Ammon's horn (tissue), 1 donor: ENCODE measurements at regions not wholly inside any gene's neighbourhood (a gene's known extent, or its start where the extent isn't known, plus 50 kb on each side); places are given as distances from the start of the nearest gene placed in this dataset.

Source experiments
- DNase-seq: peaks from one replicate; pipeline ENCODE4 v3.0.0-alpha.2; 2016; ENCODE audit warnings: low spot score

DNA sequence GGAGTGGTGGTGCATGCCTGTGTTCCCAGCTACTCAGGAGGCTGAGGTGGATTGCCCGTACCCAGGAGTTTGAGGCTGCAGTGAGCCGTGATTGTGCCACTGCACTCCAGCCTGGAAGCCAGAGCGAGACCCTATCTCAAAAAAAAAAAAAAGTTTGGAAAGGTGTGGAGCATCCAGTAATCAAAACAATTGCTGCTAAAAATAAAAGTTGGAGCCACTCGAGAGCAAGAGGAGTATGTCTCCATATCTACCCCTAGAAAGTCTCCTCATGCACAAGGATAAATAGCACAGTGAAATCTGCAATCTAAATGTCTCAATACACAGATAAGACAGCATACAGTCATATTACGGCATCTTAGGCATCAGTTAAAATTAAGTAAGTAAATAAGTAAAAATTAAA is 81.5 kb upstream of the NEBL start:
- no peak for DNase-seq

DNA sequence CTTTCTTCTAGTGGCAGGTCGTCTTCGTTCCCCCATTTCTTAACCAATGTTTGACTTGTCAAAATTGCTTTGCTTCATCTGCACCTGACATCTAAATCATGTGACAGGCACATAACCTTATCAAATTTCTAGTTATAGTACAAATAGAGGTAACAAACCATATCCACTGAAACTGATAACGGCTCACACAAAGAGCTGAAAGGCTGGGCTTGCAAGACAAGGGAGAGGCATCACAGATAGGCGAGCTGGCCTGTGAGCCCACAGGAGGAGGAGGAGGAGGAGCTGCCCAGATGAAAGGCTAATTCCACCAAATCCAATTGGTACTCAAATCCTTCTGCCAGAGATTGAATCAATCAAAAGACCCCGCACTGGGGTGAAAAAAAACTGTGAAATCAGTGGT is 80.2 kb upstream of the NEBL start:
- DNase-seq: no peak

DNA sequence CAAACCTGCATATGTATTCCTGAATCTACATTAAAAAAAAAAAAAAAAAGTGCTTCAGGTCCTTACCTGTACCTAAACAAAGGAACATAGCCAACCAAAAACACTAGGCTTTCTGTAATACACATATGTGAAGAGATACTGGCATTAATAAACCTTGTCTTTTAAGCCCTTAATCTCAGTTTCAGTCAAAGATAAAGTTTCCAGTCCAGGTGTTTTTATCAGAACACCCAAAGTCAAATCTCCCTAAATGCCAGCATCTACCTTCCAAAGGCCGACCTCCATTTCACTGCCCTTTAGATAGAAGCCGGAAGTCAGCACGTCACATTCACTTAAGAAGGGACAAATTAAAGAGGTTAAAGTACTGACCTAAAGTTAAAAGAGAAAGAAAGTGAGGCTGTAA is 79.8 kb upstream of the NEBL start:
- DNase-seq: no peak

DNA sequence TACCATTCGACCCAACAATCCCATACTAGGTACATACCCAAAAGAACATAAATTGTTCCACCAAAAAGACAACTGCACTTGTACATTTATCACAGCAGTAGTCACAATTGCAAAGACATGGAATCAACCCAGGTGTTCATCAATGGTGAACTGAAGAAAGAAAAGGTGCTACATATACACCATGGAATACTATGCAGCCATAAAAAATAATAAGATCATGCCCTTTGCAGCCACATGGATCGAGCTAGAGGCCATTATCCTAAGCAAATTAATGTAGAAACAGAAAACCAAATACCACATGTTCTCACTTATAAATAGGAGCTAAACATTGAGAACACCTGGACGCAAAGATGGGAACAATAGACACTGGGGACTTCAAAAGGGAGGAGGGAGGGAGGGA is 79.3 kb upstream of the NEBL start:
- no peak for DNase-seq

DNA sequence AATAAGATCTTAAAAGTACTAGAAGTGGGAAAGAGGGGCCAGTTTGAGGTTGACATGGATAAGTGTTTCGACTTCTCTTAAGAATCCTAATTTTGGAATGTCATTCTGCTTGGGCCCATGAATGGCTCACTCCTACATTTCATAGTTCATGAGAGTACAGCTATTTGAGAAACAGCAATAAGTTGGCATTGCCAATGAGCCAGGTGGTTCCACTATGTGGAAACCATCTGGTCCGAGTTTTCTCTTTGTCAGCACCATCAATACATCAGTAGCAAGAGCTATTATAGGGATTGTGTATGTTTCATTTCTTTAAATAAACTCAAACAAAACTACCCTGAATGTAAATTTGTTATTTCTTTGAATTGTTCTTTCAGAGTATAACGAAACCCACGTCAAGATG is 78.1 kb upstream of the NEBL start:
- DNase-seq: peak; percentile 51

DNA sequence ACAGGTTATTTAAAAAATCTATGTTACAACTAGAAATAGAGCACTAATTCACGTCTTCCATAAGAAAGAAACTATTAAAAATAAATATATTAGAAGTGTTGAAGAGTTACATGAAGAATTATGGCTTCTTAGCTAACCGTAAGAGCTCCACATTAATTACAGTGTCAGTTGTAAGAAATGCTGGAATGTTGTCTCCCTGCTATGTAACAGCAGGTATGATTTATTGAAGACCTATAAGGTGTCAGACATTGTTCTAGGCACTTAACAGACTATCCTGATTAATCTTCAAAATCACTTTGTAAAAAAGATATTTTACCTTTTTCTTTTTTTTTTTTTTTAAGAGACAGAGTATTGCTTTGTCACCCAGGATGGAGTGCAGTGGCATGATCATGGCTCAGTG is 75.8 kb upstream of the NEBL start:
- no peak for DNase-seq

DNA sequence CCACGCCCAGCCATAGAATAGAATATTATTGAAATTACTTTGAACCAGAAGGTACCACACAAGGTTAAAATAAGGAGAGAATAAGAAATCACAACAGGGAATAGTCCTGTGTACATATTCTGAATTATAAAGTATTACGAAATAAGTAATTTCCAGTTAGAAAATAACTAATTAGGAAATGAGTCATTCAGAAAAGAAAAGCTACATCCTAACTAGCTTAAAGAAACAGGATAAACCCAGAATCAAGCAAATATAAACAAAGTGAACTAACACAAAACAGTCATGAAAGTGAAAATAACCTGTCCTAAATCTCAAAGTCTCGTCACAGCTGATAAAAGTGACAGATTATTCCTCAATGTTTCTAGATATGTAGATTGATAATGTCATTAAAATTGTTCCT is 74.8 kb upstream of the NEBL start:
- no peak for DNase-seq

DNA sequence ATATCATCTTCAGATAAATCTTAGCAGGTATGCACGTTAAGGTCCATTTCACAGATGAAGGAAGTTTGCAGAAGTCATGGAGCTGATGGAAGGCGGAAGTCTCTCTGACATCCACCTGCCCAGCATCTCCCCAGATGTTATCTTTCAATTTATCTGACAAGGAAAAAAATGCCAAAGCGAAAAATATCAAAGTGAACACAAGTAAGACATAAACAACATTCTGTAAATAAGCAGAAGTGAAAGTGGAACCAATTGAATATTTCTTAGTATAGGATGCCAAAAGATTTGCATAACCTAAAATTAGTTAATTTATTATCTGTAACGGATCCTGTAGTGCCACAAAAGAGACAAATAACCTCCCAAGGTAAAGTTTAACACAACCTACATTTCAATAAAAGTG is 73.6 kb upstream of the NEBL start:
- no peak for DNase-seq

DNA sequence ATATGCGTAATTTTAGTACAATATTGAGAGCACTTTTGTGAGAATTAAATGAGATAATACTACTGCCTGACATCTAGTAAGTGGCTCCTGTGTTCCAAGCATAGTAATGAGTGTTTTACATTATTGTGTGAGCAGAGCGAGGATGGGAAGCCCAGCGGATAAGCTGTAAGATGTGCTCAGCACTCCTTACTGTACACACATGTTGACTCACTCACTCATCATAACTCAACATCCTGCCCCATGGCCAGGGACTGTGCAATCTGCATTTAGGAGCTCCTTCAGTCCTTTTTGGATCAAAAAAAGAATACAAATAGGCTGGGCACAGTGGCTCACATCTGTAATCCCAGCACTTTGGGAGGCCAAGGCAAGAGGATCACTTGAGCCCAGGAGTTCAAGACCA is 72.9 kb upstream of the NEBL start:
- DNase-seq: no peak

DNA sequence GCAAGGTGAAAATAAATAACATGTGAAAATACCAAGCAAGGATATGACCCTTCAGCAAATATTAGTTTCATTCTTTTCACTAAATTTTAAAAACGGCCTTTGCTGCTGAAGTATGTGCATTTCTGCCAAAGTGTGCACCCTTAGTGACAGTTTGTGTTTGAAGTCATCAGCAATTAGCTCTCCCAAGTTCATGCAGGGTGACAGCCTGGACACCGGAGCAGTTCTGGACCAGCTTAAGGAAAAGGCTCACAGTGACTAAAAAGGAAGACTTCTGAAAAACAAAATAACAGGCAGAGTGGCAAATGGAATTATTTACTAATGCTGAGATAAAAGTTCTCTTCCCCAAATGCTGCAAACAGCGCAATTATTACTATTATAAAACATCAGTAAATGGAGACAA is 69.3 kb upstream of the NEBL start:
- no peak for DNase-seq

DNA sequence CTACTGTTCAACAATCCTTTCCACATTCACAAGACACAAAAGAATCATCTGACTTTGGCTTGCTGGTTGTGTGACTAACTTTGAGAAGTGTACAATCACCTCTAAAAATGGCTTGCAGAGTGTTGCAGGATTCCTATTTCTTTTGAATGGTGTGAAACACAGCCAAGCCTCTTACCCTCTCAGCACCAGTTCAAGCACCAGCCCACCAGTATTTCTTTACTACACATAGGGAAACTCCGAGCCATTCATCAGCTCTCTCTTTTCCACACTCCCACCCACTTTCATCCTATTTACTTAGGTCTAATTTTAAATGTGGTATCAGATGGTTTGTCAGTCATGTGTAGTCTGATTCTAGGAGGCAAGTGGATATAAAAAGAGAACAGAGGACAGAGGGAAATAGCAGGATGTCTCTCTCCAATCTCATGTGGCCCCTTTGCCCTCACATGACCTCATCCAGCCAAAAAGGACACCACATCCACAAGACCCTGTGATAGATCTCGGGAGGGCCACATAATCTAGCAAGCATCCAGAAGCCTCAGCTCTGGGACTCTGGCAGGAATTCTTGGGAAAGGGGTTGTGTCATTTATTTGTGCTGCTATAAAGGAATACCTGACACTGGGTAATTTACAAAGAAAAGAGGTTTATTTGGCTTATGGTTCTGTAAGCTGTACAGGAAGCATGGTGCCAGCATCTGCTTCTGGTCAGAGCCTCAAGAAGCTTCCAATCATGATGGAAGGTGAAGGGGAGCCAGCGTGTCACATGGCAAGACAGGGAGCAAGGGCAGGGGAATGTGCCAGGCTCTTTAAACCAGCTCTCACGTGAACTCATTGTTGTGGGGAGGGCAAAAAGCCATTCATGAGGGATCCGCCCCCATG is 66.8 kb upstream of the NEBL start:
- DNase-seq: no peak

DNA sequence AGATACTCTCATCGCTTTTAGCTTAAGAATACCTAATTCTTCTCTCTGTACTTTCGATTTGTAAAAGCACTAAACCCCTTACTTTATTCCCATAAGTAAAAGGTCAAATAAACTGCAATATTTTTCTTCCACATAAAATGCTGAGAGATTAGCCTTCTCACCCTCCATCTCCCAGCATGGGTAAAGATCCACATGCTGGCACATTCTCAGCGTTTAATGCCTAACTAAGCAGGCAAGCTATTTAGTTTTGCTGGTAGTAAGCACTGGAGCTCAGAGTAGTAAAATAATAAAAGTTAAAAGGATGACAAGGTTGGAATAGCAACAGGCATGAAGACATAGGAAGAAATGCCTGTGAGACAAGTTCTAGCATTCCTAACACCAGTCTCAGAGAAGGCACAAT is 65.9 kb upstream of the NEBL start:
- no peak for DNase-seq

DNA sequence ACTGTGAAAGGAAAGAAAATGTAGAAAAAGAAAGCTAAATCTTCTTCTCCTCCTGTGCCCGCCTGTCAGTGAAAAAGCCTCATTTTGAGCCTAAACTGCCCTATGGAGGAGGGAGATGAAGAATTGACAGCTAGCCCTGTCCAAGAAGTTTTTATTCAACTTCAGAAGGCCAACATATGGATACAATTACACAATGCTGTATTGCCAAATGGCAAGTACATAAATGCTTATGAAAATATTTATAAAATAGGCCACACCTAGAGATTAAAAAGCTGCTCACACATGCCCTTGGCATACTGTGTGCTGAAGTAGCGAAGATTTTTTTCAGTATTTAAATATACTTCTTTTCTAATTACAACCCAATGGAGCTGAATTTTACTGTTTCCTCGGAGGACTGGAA is 65.1 kb upstream of the NEBL start:
- DNase-seq: no peak

DNA sequence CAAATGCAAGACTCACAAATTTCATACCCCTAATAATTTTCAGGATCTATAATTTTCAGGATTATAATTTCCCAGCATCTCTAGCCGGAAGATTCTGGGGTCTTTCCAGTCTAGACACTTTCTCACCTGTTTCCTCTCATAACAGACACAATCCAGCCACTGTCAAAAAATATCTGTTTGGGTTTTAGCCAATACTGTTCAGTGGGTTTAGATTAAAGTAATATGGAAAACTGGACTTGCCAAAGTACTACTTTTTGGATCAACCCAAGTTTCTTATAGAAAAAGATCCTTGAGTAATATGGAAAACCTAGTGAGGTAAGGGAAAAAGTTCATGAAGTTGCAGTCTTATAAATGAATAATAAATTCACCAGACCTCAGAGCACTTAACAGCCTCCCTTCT is 62.1 kb upstream of the NEBL start:
- no peak for DNase-seq

DNA sequence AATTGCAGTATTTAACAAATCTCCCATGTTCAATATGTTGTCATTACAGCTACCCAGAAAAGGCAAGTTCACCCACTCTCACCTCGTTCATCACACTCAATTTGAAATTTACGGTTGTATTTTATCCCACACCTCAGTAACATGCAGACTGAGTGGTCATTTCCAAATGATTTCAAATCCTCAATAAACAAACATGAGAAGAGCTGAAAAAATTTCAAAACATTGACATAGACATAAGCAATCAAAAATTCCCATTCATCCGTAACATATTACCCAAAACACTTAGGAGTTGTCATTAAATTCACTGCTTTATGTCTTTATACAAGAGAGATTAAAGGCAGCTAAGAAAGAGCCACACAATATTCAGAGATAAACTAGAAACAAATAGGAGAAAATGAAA is 61.7 kb upstream of the NEBL start:
- no peak for DNase-seq

DNA sequence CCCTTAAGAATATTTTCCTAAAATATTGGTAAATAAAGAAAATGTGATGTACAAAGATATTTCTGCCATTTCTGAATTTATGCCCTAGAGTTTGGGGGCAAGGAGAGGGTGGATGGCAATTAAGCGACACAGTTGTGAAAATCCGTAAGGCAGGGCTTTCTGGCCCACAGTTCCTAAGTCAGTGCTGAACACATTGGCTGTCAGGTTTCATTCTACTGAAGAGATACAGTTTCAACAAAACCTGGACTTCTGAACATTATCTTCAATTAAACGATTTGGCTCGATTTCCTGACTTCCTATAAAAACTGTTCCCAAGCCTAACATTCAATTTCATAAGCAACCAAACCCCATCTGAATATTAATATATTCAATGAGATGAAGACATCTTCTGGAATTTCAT is 61.1 kb upstream of the NEBL start:
- no peak for DNase-seq

DNA sequence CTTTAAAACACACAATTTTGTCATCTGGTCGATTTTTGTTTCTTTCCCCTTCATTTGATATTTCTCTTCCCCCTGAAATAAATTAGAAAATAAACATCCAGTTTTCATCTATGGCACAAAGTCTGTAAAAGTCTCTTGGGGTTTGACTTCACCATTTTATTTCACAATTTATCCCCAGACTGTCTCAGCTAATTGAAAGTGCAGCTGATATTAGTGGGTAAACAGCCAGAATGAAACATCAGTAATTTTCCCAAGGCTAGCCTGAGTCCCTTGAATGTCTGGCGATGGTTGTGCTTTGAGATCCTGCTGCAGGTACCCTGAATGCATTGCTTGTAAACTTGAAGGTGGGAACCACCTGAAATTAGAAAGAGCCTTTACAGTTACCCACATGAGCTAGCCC is 60.6 kb upstream of the NEBL start:
- DNase-seq: no peak

DNA sequence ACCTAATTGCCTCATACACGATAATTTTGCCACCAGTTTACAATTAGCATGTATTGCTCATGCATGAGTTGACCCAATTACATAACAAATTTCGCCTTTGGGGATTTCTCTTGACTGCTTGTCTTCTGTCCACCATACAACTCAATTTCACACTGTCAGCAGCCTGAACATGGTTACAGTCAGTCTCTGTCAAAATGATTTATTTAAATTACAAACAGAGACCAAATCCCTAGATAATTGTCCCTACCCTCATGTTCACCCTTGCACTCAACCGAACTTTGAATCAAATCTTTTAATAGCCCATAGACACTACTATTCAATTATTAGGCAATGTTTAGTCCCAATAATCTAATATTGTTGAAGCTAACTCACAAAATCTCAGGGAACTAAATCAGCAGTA is 59.7 kb upstream of the NEBL start:
- no peak for DNase-seq

DNA sequence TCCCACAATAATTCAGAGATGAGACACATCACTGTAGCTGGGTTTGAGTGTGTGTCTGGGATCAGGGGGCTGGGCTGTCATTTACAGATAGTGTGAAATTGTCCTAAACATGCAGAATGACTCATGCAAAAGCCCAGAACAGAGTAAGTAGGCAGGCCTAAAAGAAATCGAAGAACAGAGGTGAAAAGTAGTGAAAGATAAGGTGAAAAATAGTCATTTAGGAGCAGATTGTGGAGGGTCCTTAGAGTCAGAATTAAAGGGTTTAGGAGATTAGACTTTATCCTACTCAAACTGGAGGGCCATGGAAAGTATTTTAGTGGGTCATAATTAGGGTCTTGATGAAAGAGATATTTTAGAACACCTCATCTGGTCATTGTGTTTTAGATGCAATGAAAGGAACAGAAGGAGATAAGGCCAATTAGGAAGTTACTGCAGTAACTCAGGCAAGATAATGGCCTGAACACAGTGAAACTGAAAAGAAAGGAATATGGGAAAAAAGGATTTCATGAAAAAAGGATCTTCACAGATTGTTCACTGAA is 58.3 kb upstream of the NEBL start:
- DNase-seq: no peak

DNA sequence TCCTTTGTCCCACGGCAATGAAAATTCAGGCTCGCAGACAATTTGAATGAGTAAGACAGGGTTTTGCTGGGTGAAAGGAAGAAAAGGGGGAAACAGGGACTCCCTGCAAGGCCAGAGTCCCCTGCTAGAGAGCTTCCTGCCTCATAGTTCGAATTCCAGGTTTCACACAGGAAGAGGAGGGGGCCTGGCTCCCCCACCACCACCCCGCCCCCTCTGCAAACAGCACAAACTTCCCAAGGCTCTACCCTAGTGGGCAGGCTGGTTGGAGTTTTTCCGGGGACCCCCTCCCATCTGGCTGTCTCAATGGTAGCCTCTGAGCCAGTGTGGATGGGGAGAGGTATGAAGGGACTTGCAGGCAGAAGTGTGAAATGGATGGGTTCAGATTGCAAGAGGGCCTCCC is 57.4 kb upstream of the NEBL start:
- DNase-seq: no peak

DNA sequence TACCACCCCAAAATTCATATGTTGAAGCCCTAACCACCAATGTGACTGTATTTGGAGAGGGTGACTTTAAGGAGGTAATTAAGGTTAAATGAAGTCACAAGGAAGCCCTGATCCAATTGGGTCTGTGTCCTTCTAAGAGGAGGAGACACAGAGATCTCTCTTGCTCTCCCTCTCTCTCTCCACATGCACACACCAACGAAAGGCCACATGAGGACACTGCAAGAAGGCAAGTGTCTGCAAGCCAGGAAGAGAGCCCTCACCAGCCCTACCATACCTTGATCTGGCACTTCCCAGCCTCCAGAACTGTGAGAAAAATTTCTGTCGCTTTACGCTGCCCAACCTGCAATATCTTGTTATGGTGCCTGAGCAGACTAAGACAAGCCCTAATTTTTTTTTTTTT is 56.0 kb upstream of the NEBL start:
- DNase-seq: no peak

DNA sequence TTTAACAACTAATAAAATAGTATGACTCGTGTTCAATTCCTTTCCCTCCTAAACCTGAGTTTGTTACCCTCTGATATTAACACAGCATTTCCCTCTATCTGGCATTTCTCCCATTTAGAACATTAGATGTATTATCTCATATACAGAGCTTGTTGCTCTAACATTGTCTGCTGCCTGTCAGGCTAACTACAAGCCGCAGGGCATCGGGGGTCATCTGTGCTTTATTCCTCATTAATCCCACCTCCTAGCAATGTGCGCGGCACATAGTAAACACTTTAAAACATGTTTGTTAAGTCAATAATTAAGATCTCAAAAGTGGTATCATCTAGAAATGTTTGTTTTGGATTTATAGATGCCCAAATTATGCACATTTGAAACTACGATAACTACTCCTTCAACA is 52.9 kb upstream of the NEBL start:
- no peak for DNase-seq

DNA sequence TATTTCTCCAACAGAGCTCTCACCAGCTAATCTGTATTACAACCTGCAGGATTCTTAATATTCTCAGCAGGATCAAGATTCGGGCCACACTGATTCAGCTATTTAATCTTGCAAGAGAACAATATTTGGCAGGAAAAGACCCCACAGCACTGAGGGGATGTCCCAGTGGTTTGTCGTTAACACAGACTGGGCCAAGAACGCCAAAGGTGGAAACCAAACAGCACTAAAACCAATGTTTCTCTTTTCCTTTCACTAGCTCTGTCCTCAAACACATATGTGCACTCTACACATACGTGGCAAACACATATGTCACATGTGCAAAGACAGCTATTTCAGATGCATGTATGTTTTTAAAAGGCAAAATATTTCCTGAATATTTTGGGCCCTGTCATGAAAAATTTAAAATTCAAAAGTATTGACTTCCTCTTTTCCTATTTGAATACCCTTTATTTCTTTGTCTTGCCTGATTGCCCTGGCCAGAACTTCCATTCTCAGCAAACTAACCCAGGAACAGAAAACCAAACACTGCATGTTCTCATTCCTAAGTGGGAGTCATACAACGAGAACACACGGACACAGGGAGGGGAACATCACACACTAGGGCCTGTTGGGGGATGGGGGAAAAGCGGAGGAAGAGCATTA is 51.7 kb upstream of the NEBL start:
- DNase-seq: no peak
